OCI-LY1 (cell line): ENCODE measurements at regions not wholly inside any gene's neighbourhood (a gene's known extent, or its start where the extent isn't known, plus 50 kb on each side); places are given as distances from the start of the nearest gene placed in this dataset.

Experiments
- CTCF ChIP-seq: fragments of 200-600 bp; sonication (generic), shearing (Covaris generic); IDR thresholded peaks from 2 replicates; pipeline ENCODE4 v1.5.1; 2017; ENCODE audit warnings: mild to moderate bottlenecking, antibody characterized with exemption, low read length, moderate library complexity, mixed read lengths
- EZH2 ChIP-seq: fragments of 200-600 bp; sonication (generic), shearing (Covaris generic); IDR thresholded peaks from 2 replicates; pipeline ENCODE4 v1.8.0; 2017; ENCODE audit warnings: borderline replicate concordance, mixed run types, mild to moderate bottlenecking, antibody characterized with exemption, low read length, moderate library complexity, mixed read lengths

- peak; percentile 29; the same call in 1 of the 2 replicates for TF ChIP-seq CTCF
- TF ChIP-seq EZH2 = no peak
Observed at GRCh38 chr12:46049665-46050064, 59.3 kb upstream of the SCAF11 start.
